Kidney epithelial cell (primary cell): ENCODE measurements at regions not wholly inside any gene's neighbourhood (a gene's known extent, or its start where the extent isn't known, plus 50 kb on each side); places are given as distances from the start of the nearest gene placed in this dataset.

Experiments
- DNase-seq: peaks from one replicate; pipeline ENCODE4 v3.0.0-alpha.2; 2010; ENCODE audit warnings: low read depth
- H3K27me3 ChIP-seq: 2 replicates; pipeline ENCODE4 v1.6.0; 2011; ENCODE audit warnings: low read length; ENCODE audit not compliant: control insufficient read depth, insufficient read depth
- H3K36me3 ChIP-seq: 2 replicates; pipeline ENCODE4 v1.5.1; 2011; ENCODE audit warnings: low read length; ENCODE audit not compliant: control insufficient read depth, insufficient read depth
- H3K4me3 ChIP-seq: 2 replicates; pipeline ENCODE4 v1.5.1; 2011; ENCODE audit warnings: low read depth, mild to moderate bottlenecking, control low read depth, low read length
- TF ChIP-seq, protein P1 (sequence below): IDR thresholded peaks from 2 replicates; pipeline ENCODE4 v1.5.1; 2011; ENCODE audit warnings: mild to moderate bottlenecking, moderate library complexity, low read length, control low read depth, inconsistent platforms; ENCODE audit not compliant: insufficient read depth, poor library complexity, severe bottlenecking

DNA sequence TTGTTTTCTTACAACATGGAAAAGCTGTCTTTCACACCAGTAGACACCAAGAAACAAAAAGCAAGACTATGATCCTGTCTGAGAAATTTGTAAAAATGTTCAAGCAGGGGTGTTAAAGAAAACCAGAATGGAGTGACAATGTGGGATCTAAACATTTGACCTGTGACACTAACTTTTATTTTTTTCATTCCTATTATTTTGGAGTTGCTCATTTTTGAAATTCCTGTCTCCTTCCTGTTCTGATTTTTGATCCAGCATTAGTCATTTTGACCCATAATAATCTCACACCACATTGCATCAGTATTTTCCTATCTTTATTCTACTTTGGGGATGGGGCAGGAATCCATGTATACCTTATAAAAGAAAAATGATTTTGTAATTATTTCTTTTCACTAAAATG, 164.2 kb downstream of the DLEU7 start:
- Histone ChIP-seq H3K4me3 (no peak overlapping the region), H3K27me3 (no peaks in the 10 kb centered on the region), H3K36me3 (no peaks in the 10 kb centered on the region)
- DNase-seq = no peak
- TF ChIP-seq, protein P1, sequence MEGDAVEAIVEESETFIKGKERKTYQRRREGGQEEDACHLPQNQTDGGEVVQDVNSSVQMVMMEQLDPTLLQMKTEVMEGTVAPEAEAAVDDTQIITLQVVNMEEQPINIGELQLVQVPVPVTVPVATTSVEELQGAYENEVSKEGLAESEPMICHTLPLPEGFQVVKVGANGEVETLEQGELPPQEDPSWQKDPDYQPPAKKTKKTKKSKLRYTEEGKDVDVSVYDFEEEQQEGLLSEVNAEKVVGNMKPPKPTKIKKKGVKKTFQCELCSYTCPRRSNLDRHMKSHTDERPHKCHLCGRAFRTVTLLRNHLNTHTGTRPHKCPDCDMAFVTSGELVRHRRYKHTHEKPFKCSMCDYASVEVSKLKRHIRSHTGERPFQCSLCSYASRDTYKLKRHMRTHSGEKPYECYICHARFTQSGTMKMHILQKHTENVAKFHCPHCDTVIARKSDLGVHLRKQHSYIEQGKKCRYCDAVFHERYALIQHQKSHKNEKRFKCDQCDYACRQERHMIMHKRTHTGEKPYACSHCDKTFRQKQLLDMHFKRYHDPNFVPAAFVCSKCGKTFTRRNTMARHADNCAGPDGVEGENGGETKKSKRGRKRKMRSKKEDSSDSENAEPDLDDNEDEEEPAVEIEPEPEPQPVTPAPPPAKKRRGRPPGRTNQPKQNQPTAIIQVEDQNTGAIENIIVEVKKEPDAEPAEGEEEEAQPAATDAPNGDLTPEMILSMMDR = no peak

DNA sequence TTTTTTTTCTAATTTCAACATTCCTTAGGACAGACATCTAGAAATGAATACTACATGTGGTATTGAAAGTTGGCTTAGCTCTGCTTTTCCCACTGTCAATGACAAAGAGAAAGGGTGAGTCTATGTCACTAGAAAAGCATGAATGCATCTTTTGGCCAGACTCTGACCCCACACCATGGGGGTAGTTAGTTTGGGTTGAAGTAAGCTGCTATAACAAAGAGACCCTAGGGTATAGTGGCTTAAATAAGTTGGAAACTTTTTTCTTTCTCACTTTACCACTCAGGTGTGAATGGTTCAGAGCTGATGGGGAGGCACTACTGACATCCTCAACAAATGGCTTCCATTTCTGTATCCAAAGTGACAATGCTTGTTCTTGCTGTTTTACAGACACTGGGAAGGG, 161.5 kb downstream of the DLEU7 start:
- Histone ChIP-seq H3K36me3 (no peaks in the 10 kb centered on the region), H3K27me3 (no peaks in the 10 kb centered on the region), H3K4me3 (no peak overlapping the region)
- TF ChIP-seq, protein P1 = no peak
- no peak for DNase-seq

DNA sequence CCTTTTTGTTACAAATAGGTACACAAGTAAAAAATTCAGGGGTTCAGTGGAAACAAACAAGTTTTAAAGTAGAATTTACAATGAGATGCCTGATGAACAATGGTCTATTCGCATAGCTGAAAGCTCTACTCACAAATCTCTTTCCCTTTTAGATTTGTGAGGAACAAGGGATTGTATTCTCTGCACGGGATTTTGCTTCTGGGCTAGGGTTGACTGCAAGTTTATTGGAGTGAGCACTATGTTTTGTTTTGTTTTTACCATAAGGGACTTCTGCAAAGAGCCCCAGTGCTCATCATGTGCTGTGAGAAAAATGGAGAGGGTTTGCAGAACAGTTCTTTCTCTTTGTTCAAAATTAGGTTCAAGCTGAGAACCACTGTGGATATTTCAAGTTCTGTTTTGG, 160.5 kb downstream of the DLEU7 start:
- DNase-seq = no peak
- H3K4me3 ChIP-seq = no peak overlapping the region

GRCh38 chr13:50684366-50684765, 159.1 kb downstream of the DLEU7 start:
- H3K4me3 ChIP-seq = no peak overlapping the region

More for the DNA sequence above, 160.5 kb downstream of the DLEU7 start:
- TF ChIP-seq, protein P1 = no peak
- Histone ChIP-seq H3K27me3 (no peaks in the 10 kb centered on the region), H3K36me3 (no peaks in the 10 kb centered on the region)

GRCh38 chr13:50685491-50685890, 158.0 kb downstream of the DLEU7 start:
- TF ChIP-seq, protein P1 = no peak
- H3K4me3 ChIP-seq = no peak overlapping the region
- no peaks in the 10 kb centered on the region for H3K27me3 ChIP-seq
- H3K36me3 ChIP-seq = no peaks in the 10 kb centered on the region
- no peak for DNase-seq

More at GRCh38 chr13:50684366-50684765, 159.1 kb downstream of the DLEU7 start:
- DNase-seq = no peak
- Histone ChIP-seq H3K36me3 (no peaks in the 10 kb centered on the region), H3K27me3 (no peaks in the 10 kb centered on the region)
- TF ChIP-seq, protein P1 = no peak

DNA sequence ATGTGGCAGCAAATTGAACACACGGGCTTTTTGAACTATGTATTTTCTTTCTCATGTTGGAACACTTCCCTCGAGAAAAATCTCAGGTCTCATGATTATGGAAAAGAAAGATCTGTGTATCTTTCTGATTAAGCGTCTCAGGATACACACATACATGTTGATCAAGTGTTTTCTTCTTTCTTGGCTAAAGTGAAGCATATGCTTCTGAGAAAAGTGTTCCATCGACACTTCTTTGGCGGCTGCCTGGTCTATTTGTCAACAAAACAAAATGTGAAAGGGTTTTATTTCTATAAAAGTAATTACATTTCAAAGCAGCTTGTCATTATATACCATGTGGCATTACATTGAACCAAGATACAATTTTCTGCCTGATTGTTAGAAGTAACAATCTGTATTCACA, 157.5 kb downstream of the DLEU7 start:
- TF ChIP-seq, protein P1 = no peak
- DNase-seq = no peak

More for the DNA sequence above, 157.5 kb downstream of the DLEU7 start:
- Histone ChIP-seq H3K36me3 (no peaks in the 10 kb centered on the region), H3K27me3 (no peaks in the 10 kb centered on the region), H3K4me3 (no peak overlapping the region)
